NCI-H1436 treated with DMSO at 0.1 percent for 48 hours (cell line): ENCODE measurements at regions not wholly inside any gene's neighbourhood (a gene's known extent, or its start where the extent isn't known, plus 50 kb on each side); places are given as distances from the start of the nearest gene placed in this dataset.
"Not testable (repeated sequence)": the region's sequence is repeated elsewhere in the genome, so short reads cannot be mapped to it uniquely, and the experiment has no call there.

ENCODE experiments used
- DNase-seq: peaks from one replicate; lab custom pipeline; 2025; lab: John Stamatoyannopoulos, UW

DNA sequence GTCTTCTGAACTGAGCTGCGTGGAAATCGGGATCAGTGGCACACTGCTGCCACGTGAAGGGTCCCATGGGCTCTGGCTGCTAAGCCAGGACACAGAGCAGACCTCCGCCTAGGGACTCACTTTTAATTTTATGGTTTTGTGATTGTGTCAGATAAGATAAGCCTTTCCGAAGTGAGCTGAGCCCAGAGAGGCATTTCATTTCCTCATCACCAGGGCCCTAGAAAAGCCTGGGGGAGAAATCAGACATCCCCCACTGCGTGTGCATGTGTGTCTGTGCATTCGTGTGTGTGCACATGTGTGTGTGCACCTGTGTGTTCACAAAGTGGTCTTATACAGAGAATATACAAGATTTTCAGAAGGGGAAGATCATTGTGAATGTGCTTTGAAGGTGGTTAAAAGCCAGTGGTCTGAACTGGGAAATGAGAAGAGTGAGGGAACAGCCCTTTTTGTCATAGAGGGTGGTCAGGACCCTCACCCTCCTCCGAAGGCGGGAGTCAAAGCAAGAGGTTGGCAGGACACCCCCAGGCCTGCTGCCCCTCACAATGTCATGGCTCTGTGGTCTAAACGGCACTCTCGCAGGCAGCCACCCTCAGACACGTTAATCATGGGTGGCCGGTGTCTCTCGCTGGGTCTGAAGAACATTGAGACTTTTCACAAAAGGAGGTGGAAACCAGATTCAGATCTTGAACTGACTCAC, 176.1 kb upstream of the PFKP start:
- DNase-seq: no peak

GRCh38 chr10:2890093-2890492, 177.3 kb upstream of the PFKP start:
- no peak for DNase-seq

GRCh38 chr10:2888403-2889004, 178.8 kb upstream of the PFKP start:
- DNase-seq: no peak

DNA sequence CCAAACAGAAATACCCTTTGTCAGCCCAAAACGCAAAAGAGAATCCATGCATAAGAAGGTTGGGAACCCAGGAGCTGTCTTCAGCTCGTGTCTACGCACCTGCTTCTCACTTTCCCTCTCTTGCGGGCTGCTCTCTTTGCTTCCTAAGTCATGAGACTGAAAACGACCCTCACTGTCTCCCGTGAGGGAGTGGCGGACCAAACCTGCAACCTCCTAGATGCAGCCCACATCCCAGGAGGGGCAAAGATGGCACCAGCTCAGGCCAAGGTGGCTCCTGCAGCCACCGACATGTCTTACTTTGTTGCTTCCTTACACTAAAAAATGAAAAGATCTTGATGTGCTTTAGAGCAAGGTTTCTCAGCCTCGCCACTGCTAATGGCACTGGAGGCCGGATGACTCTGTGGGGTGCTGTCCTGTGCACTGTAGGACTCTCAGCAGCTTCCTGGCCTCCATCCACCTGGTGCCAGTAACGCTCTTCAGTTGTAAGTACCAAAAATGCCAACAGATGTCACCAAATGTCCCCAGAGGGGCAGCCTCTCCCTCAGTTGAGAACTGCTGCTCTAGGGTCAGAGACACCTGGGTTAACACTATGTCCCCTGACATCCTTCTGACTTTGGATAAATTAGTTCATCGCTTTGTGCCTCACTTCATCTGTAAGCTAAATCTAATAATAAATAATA, 179.8 kb upstream of the PFKP start:
- DNase-seq: no peak

GRCh38 chr10:2886662-2887061, 180.7 kb upstream of the PFKP start:
- no peak for DNase-seq

DNA sequence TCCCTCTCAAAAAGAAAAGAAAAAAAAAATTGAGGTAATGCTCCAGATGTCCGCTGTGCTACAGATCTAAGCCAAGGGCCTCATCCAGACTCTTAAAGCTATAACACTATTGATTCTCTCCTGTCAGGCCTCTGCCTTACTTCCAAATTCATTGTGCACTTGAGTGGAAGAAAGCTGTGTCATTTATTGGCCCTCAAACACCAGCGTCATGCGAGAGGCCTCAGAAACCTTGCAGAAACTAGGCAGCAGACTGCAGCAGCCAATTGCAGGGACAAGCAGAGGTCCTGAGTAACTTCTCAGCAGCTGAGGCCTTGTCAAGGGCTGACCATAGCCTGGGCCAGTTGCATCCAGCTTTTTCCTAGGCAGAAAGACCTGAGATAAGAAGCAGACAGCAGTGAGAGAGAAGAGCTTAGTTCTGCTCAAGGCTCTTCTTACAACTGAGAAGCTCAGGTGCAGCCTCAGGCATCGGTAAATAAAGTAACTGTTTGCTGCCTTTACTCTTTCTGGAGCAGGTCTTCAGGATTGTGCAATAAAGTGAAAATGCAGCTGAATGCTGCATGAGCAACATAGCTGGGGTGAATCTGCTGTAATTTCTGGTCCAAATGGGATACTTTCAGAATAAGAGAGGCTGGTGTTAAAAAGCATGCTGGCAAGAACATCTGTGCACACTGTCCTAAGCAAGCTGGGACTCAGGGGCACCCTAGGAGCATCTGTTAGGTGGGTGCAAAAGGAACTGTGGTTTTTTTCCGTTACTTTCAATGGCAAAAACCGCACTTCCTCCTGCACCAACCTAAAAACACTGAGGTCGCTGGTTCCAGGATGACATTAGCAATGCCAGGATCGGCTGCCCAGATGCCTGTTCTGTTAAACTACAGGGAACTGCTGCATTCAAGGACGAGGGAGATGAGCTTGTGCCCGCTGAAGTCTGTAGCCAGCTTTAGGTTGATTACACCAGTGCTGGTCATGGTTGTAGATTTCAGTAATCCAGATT, 181.8 kb upstream of the PFKP start:
- no peak for DNase-seq

- not testable (repeated sequence) for DNase-seq
These were observed 183.3 kb upstream of the PFKP start for GRCh38 chr10:2883983-2884540.

- DNase-seq: no peak
These were observed 184.1 kb upstream of the PFKP start for GRCh38 chr10:2883238-2883637.

DNA sequence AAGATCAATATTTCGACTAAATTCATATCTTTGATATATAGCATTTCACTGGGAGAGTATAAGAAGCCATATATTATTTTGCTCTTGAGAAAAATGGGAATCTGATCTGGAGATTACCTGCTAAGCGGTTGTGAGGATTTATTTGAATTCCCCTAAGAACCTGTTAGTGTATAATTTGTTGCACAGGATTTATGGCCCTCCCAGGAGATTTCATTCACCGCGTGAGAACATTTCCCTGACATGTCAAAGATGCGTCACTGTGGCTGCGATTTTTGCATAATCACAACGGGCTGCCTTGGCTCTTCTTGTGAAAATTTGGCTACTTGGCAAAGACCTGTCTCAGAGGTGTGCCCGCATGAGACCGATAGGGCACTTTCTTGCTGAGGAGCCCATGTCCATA, 184.7 kb upstream of the PFKP start:
- peak; percentile 45 for DNase-seq

- no peak for DNase-seq
These were observed 185.4 kb upstream of the PFKP start for GRCh38 chr10:2881720-2882620.

GRCh38 chr10:2880050-2880449, 187.3 kb upstream of the PFKP start:
- not testable (repeated sequence) for DNase-seq

DNA sequence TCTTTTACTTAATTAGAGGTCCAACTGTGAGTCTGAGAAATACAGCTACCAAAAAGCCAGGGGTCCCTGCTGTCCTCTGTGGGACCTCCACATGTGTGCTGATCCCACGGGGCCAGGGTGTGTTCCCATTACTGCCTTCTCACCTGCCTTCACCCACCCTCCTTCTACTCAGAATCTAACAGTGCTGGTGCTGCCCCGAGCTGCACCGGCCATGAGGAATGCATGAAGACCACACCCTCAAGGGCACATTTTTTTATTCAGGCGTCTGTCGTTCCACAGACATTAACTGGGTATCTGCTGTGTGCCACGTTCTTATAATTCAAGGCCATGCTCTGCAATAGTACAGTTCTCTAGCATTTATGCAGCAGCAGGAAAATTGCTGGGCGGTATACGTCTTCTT, 188.5 kb upstream of the PFKP start:
- no peak for DNase-seq

DNA sequence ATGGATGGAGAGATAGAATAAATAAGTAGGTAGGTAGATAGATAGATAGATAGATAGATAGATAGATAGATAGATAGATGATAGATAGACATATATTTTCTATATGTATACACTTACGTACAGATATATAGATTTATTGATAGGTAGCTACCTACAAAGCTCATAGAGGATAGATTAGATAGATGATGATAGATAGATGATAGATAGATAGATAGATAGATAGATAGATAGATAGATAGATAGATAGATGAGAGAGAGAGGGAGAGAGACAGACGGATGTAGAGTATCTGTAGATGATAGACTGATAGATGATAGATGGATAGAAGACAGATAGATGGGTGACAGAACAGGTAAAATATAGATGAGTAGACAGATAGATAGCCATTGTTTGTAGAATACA, 191.3 kb upstream of the PFKP start:
- no peak for DNase-seq

GRCh38 chr10:2874963-2875362, 192.4 kb upstream of the PFKP start:
- no peak for DNase-seq

DNA sequence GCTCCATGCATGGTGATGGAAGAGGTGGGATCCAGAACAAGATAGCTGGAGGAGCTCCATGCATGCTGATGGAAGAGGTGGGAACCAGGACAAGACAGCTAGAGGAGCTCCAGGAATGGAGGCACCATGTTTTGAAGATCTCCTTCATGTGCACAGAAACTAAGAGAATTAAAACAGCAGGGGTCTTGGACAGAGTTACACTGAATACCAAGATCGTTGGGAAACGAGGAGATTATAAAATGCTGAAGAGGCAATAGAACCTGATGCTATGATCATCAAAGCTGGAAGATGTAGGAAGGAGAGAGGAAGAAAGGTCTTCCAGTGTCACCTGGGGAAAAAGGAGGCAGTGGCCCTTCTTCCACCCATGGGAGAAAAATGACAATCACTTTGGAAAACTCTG, 193.6 kb upstream of the PFKP start:
- DNase-seq: no peak

GRCh38 chr10:2871673-2872219, 195.6 kb upstream of the PFKP start:
- no peak for DNase-seq

DNA sequence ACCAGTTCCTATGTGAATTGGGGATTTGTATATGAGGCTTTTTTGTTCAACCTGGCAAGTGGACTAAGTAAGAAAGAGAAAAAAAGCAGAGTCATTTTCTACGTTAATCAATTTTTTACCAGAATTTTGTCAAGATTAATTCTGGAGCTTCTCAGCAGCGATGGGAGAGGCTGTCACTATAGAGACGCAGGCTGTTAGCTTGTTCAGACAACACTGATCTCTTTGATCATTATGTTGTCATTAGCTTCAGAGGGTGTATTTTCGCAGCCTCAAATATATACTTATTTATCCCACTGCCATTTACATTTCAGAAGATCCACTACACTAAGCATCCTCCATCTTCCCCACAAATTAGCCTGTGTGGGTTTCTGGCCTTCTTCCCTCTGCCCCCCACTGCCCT, 196.7 kb upstream of the PFKP start:
- DNase-seq: no peak

- no peak for DNase-seq
These were observed 199.5 kb upstream of the PFKP start for GRCh38 chr10:2867788-2868299.

DNA sequence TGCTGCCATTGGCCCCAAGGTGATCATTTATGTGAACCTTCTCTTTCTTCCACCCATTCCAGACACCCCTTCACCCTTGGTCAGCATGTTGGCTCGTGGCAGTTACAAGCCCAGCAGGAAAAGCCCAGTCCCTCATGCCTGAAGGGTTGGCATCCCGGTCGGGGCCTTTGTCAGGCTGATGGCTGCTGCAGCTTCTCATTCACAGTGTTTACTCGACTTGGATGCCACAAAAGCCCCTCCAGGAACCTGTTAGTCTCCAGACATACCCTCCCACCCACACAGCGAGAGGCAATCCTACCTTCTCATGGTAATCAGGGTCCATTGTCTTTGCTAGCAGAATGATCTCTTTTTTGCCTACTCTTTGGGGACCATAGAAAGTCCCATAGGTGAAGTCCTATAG, 200.8 kb upstream of the PFKP start:
- no peak for DNase-seq

DNA sequence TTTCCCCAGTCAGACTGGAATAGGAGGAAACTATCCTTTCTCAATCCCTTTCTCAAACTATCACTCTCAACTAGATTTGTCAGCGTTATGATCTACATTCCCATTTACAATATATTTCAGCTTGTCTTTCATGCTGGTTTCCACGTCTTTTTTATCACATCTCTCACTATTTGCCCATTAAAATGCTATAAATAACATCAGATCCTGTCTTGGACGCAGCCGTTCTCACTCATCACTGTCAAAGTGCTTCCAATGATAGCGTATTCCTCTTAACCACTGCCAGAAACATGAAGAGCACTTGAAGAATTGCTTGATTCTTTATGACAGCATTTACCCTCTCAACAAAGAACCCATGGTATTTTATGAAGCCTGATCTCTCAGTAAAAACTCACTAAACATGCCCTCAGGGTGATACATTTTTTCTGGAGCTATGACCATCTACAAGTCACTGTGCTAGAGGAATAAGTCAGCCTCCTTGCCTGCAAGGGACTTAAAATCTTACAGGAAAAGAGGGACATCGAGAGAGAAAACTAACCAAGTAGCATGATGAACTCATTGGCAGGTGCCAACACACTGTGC, 205.6 kb upstream of the PFKP start:
- no peak for DNase-seq
